ENCODE measurements at regions not wholly inside any gene's neighbourhood (a gene's known extent, or its start where the extent isn't known, plus 50 kb on each side); places are given as distances from the start of the nearest gene placed in this dataset.

GRCh38 chr1:196131691-196132090 lies 476.5 kb downstream of the KCNT2 start:
- TF ChIP-seq CTCF (IDR thresholded peaks at IDR 0.05; ENCODE audit: poor library complexity) (no peak), EZH2 (IDR thresholded peaks at IDR 0.05; ENCODE audit: borderline replicate concordance) (no peak)
